ENCODE measurements at regions not wholly inside any gene's neighbourhood (a gene's known extent, or its start where the extent isn't known, plus 50 kb on each side); places are given as distances from the start of the nearest gene placed in this dataset.

- ChIA-PET CTCF (interaction anchor here (1.0 kb wide), 1 partner anchor 27 kb away, joined by 4 read pairs; no protein-coding TSS in a partner anchor), POLR2A (no interaction called here)
- TF ChIP-seq, protein P1, sequence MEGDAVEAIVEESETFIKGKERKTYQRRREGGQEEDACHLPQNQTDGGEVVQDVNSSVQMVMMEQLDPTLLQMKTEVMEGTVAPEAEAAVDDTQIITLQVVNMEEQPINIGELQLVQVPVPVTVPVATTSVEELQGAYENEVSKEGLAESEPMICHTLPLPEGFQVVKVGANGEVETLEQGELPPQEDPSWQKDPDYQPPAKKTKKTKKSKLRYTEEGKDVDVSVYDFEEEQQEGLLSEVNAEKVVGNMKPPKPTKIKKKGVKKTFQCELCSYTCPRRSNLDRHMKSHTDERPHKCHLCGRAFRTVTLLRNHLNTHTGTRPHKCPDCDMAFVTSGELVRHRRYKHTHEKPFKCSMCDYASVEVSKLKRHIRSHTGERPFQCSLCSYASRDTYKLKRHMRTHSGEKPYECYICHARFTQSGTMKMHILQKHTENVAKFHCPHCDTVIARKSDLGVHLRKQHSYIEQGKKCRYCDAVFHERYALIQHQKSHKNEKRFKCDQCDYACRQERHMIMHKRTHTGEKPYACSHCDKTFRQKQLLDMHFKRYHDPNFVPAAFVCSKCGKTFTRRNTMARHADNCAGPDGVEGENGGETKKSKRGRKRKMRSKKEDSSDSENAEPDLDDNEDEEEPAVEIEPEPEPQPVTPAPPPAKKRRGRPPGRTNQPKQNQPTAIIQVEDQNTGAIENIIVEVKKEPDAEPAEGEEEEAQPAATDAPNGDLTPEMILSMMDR (IDR thresholded peaks at IDR 0.05; ENCODE audit: control extremely low read depth, extremely low read depth, low read depth, missing control alignments): no peak
- no peak for DNase-seq (ENCODE audit: extremely low spot score)
Observed at GRCh38 chr11:80613655-80614054, 1172.8 kb upstream of the TENM4 start.

GRCh38 chr11:80610516-80610915 is 1169.7 kb upstream of the TENM4 start:
- TF ChIP-seq, protein P1 (IDR thresholded peaks at IDR 0.05; ENCODE audit: control extremely low read depth, extremely low read depth, low read depth, missing control alignments): no peak
- POLR2A ChIA-PET: no interaction called here
- CTCF ChIA-PET: no interaction called here
- no peak for DNase-seq (ENCODE audit: extremely low spot score)

GRCh38 chr11:80603472-80603871 is 1162.6 kb upstream of the TENM4 start:
- no peak for DNase-seq (ENCODE audit: extremely low spot score)
- TF ChIP-seq, protein P1 (IDR thresholded peaks at IDR 0.05; ENCODE audit: control extremely low read depth, extremely low read depth, low read depth, missing control alignments): no peak
- CTCF ChIA-PET: interaction anchor here (1.3 to 1.4 kb wide), 2 partner anchors 9 to 11 kb away, joined by 3 read pairs; no protein-coding TSS in a partner anchor
- POLR2A ChIA-PET: no interaction called here

- ChIA-PET CTCF (no interaction called here), POLR2A (no interaction called here)
- no peak for DNase-seq (ENCODE audit: extremely low spot score)
- TF ChIP-seq, protein P1 (IDR thresholded peaks at IDR 0.05; ENCODE audit: control extremely low read depth, extremely low read depth, low read depth, missing control alignments): no peak
Observed at GRCh38 chr11:80598905-80599304, 1158.1 kb upstream of the TENM4 start.

DNA sequence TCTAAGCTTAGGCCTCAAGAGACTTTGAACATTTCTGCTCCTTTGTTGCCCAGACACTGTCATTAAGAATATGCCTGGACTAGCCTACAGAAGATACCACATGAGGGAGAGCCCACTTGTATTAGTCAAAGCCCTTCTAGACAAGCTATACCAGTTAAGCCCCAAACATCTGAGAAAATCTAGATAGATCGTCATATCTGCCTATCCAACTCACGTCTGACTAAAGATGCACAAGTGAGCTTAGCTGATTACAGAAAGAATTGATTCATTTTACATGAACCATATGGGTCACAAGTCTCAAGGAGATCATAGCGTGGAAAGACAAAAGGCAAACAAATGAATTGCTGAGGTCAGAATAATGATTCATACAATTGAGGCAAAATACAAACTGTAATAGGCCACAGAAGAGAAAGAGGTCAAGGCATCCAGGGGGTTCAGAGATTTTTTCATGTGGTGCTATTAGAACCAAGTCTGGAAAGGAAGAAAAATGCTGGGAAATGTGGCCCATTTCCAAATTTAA is 1155.5 kb upstream of the TENM4 start:
- DNase-seq (ENCODE audit: extremely low spot score): no peak
- TF ChIP-seq, protein P1 (IDR thresholded peaks at IDR 0.05; ENCODE audit: control extremely low read depth, extremely low read depth, low read depth, missing control alignments): no peak
- ChIA-PET POLR2A (no interaction called here), CTCF (interaction anchor here (1.3 kb wide), 1 partner anchor 12 kb away, joined by 4 read pairs; no protein-coding TSS in a partner anchor)

GRCh38 chr11:80595011-80595410 is 1154.2 kb upstream of the TENM4 start:
- TF ChIP-seq, protein P1 (IDR thresholded peaks at IDR 0.05; ENCODE audit: control extremely low read depth, extremely low read depth, low read depth, missing control alignments): no peak
- ChIA-PET POLR2A (no interaction called here), CTCF (no interaction called here)
- no peak for DNase-seq (ENCODE audit: extremely low spot score)
